Effector memory CD4-positive, alpha-beta T cell (primary cell): ENCODE measurements at regions not wholly inside any gene's neighbourhood (a gene's known extent, or its start where the extent isn't known, plus 50 kb on each side); places are given as distances from the start of the nearest gene placed in this dataset.

Source experiments
- DNase-seq, 3 donors: peaks; one replicate each; pipeline ENCODE4 v3.0.0-alpha.2; 2020
- H3K27ac ChIP-seq: 2 replicates; pipeline ENCODE4 v1.7.0; 2013; ENCODE audit warnings: mild to moderate bottlenecking, low read length, moderate library complexity; ENCODE audit not compliant: insufficient read depth, poor library complexity, severe bottlenecking
- H3K27me3 ChIP-seq: replicated peaks from 2 replicates; pipeline ENCODE4 v1.7.0; 2013; ENCODE audit warnings: mild to moderate bottlenecking, low read length; ENCODE audit not compliant: insufficient read depth, control insufficient read depth, poor library complexity, severe bottlenecking
- H3K36me3 ChIP-seq: 2 replicates; pipeline ENCODE4 v1.7.0; 2013; ENCODE audit warnings: mild to moderate bottlenecking, low read length, moderate library complexity; ENCODE audit not compliant: control insufficient read depth, insufficient read depth
- H3K4me1 ChIP-seq: 2 replicates; pipeline ENCODE4 v1.7.0; 2013; ENCODE audit warnings: low read length, mild to moderate bottlenecking; ENCODE audit not compliant: control insufficient read depth, insufficient read depth, poor library complexity, severe bottlenecking
- H3K4me3 ChIP-seq: 2 replicates; pipeline ENCODE4 v1.7.0; 2013; ENCODE audit warnings: low read length, low read depth, mild to moderate bottlenecking; ENCODE audit not compliant: insufficient read depth, poor library complexity, severe bottlenecking
- H3K9me3 ChIP-seq: 2 replicates; pipeline ENCODE4 v1.7.0; 2013; ENCODE audit warnings: mild to moderate bottlenecking, low read length, moderate library complexity; ENCODE audit not compliant: control insufficient read depth

GRCh38 chr1:98382586-98382985 lies 278.9 kb upstream of the SNX7 start:
- Histone ChIP-seq H3K4me3 (no peak overlapping the region), H3K36me3 (no peaks in the 10 kb centered on the region), H3K27me3 (no peaks in the 10 kb centered on the region), H3K27ac (no peak overlapping the region), H3K4me1 (no peaks in the 10 kb centered on the region), H3K9me3 (no peaks in the 10 kb centered on the region)
- DNase-seq = no peak

GRCh38 chr1:98374098-98374497 lies 287.4 kb upstream of the SNX7 start:
- Histone ChIP-seq H3K4me1 (no peaks in the 10 kb centered on the region), H3K36me3 (no peaks in the 10 kb centered on the region), H3K27ac (no peak overlapping the region), H3K27me3 (no peaks in the 10 kb centered on the region), H3K9me3 (no peaks in the 10 kb centered on the region), H3K4me3 (no peak overlapping the region)
- DNase-seq = no peak

- no peak overlapping the region for H3K27ac ChIP-seq
- no peaks in the 10 kb centered on the region for H3K27me3 ChIP-seq
- no peaks in the 10 kb centered on the region for H3K4me1 ChIP-seq
- no peaks in the 10 kb centered on the region for H3K36me3 ChIP-seq
- DNase-seq = no peak
- H3K9me3 ChIP-seq = no peaks in the 10 kb centered on the region
- H3K4me3 ChIP-seq = no peak overlapping the region
Measured at GRCh38 chr1:98373056-98373455, 288.5 kb upstream of the SNX7 start.

DNA sequence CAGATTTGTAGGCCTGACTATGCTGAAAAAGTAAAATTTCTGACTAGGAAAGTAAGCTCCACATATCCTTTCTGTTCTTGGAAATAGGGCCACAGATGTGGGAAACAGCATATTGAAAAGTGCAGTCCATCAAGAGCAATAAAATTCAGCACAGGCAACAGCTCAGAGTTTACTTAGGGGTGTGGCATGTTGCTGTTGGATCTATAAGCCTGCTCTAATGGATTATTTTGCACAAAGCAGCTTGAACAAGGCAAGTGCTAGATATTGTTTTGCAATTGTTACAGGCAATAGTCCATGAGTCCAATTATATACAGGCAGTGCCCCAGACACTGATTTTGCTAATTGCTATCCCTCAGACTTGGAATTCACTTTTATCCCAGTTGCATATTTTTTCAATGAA lies 289.8 kb upstream of the SNX7 start:
- Histone ChIP-seq H3K9me3 (no peaks in the 10 kb centered on the region), H3K4me1 (no peaks in the 10 kb centered on the region), H3K36me3 (no peaks in the 10 kb centered on the region), H3K27ac (no peak overlapping the region), H3K4me3 (no peak overlapping the region), H3K27me3 (no peaks in the 10 kb centered on the region)
- no peak for DNase-seq

- Histone ChIP-seq H3K4me3 (no peak overlapping the region), H3K27me3 (no peaks in the 10 kb centered on the region), H3K4me1 (no peaks in the 10 kb centered on the region), H3K27ac (no peak overlapping the region), H3K36me3 (no peaks in the 10 kb centered on the region), H3K9me3 (no peaks in the 10 kb centered on the region)
- no peak for DNase-seq
Measured at GRCh38 chr1:98369463-98369862, 292.1 kb upstream of the SNX7 start.

GRCh38 chr1:98368995-98369394 lies 292.5 kb upstream of the SNX7 start:
- no peaks in the 10 kb centered on the region for H3K9me3 ChIP-seq
- no peaks in the 10 kb centered on the region for H3K27me3 ChIP-seq
- H3K4me1 ChIP-seq = no peaks in the 10 kb centered on the region
- DNase-seq = no peak
- no peak overlapping the region for H3K27ac ChIP-seq
- H3K4me3 ChIP-seq = no peak overlapping the region
- no peaks in the 10 kb centered on the region for H3K36me3 ChIP-seq

DNA sequence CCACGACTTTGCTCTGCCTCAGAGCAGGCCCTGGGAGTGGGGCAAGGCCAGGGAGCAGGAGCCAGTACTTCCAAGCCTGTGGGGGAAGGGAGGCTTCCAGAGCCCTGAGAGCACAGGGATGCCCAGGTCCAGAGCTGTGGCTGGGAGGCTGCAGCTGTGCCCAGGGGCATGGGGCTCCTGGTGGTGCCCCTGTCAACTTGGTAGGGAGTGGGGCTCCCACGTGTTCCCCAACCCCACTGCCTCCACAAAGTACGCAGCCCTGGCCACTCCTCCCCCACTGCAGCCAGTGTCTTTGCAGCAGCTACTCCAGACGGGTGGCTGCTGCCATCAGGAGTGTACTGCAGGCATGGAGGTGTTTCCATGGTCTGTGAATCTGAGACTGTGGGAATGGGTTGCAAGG lies 294.1 kb upstream of the SNX7 start:
- Histone ChIP-seq H3K9me3 (no peaks in the 10 kb centered on the region), H3K27ac (no peak overlapping the region), H3K36me3 (no peaks in the 10 kb centered on the region), H3K27me3 (no peaks in the 10 kb centered on the region), H3K4me1 (no peaks in the 10 kb centered on the region), H3K4me3 (no peak overlapping the region)
- DNase-seq = no peak

GRCh38 chr1:98366343-98366742 lies 295.2 kb upstream of the SNX7 start:
- no peaks in the 10 kb centered on the region for H3K9me3 ChIP-seq
- H3K4me1 ChIP-seq = no peaks in the 10 kb centered on the region
- DNase-seq = no peak
- no peak overlapping the region for H3K27ac ChIP-seq
- H3K36me3 ChIP-seq = no peaks in the 10 kb centered on the region
- H3K4me3 ChIP-seq = no peak overlapping the region
- no peaks in the 10 kb centered on the region for H3K27me3 ChIP-seq

DNA sequence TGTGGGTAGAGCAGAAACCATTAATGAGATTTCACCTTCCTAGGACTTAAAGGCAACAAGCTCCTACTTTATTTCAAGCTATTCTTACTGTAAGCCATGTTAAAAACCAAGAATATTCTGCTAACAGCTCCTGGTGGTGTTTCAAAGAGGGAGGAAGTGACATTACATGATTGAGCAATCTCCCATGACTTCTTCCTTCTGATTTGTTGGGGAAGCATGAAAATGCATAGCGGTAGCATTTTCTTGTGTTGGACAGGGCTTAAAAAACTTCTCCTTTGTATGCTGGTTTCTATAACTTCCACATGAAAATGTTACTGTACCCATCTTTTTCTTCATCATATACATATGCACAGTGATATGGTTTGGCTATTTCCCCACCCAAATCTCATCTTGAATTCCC lies 297.0 kb upstream of the SNX7 start:
- Histone ChIP-seq H3K4me3 (no peak overlapping the region), H3K36me3 (no peaks in the 10 kb centered on the region), H3K9me3 (no peaks in the 10 kb centered on the region), H3K27ac (no peak overlapping the region), H3K4me1 (no peaks in the 10 kb centered on the region), H3K27me3 (no peaks in the 10 kb centered on the region)
- DNase-seq = no peak

DNA sequence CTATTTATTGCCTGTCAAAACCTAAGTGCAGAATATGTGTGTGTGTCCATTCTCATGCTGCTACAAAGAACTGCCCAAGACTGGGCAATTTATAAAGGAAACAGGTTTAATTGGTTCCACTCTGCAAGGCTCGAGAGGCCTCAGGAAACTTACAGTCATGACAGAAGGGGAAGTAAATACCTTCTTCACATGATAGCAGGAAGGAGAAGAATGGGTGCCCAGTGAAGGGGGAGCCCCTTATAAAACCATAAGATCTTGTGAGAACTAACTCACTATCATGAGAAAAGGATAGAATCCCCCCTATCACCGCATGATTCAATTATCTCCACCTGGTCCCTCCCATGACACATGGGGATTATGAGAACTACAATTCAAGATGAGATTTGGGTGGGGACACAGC lies 300.7 kb upstream of the SNX7 start:
- no peaks in the 10 kb centered on the region for H3K4me1 ChIP-seq
- no peaks in the 10 kb centered on the region for H3K27me3 ChIP-seq
- no peak overlapping the region for H3K4me3 ChIP-seq
- H3K9me3 ChIP-seq = no peaks in the 10 kb centered on the region
- no peak for DNase-seq
- no peak overlapping the region for H3K27ac ChIP-seq
- no peaks in the 10 kb centered on the region for H3K36me3 ChIP-seq
